ENCODE measurements at regions not wholly inside any gene's neighbourhood (a gene's known extent, or its start where the extent isn't known, plus 50 kb on each side); places are given as distances from the start of the nearest gene placed in this dataset.

DNA sequence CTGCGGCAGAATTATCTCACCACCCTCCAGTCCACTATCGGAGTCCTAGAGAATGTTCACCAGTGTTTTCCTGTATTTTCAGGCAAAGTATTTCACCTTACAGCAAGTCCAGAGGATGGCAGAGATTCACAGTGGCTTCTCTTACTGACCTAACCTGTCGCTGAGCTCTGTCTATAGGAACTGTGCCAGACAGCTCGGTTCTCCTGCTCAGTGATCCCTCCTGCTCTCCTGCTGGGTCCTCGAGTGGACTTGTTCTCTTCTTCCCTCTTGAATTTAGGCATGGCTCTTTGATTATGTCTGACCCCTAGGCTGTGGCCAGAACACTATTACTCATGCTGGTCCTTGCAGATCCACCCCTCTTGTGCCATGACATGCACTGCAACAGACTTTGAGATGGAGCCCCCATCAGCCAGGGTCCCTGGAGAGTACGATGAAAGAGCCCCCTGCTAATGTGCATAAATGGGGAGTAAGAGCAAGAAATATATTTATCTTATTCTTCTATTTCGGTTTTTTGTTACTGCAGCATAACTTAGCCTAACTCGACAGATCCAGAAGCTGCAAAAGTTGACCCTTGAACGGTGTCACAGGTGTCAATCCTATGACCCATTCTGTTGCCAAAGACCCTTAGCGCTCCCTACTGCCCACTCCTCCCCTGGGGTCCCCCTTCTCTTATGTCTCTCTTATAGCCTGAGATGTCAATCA lies 439.4 kb downstream of the ZNF536 start:
- TF ChIP-seq ZBTB43 (CRISPR knock-in tag; IDR thresholded peaks at IDR 0.05): no peak
- TF ChIP-seq CTCF (IDR thresholded peaks at IDR 0.05): no peak
- no peak for TF ChIP-seq NR2C2 (CRISPR knock-in tag; IDR thresholded peaks at IDR 0.05)
- no peak for TF ChIP-seq JUN (CRISPR knock-in tag; IDR thresholded peaks at IDR 0.05)
- no peak for TF ChIP-seq KAT7 (CRISPR knock-in tag; IDR thresholded peaks at IDR 0.05; ENCODE audit: borderline replicate concordance)
- no peak for TF ChIP-seq FOXK1 (CRISPR knock-in tag; IDR thresholded peaks at IDR 0.05)
- TF ChIP-seq NR1H2 (CRISPR knock-in tag; IDR thresholded peaks at IDR 0.05): no peak
